ENCODE measurements at regions not wholly inside any gene's neighbourhood (a gene's known extent, or its start where the extent isn't known, plus 50 kb on each side); places are given as distances from the start of the nearest gene placed in this dataset.

DNA sequence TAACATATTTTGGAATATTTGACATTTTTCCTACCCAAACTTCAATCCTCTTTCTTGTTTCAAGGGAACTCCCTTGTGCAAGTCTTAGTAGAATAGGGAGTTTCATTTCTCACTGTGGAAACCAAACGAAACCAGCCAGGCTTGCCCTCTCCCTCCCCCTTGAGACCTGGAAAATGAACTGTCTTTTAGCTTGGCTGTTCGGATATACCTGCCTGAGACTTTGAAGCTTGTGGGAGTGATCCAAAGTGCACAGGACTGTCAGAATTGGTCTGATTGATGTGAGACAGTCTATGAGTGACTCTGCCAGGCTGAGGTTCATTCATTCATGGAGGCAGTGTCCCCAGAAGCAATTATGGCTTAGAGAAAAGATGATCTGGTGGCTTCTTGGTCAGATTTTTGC lies 388.1 kb downstream of the EPM2A start:
- CTCF ChIA-PET, result interaction anchor here (0.7 to 1.2 kb wide), 2 partner anchors 11 to 106 kb away, joined by 3 read pairs; no protein-coding TSS in a partner anchor
- Mint-ChIP-seq H3K36me3 (no peaks in the 10 kb centered on the region), H3K27ac (no peak overlapping the region), H3K27me3 (ENCODE audit: low read depth) (no peaks in the 10 kb centered on the region), H3K4me1 (peaks cover 20% of the 10 kb centered on the region), H3K9me3 (no peaks in the 10 kb centered on the region), H3K4me3 (no peak overlapping the region)
- POLR2A ChIA-PET, result no interaction called here
- no peak for ATAC-seq
- no peak for DNase-seq (ENCODE audit: low spot score)
- TF ChIP-seq, protein P1, sequence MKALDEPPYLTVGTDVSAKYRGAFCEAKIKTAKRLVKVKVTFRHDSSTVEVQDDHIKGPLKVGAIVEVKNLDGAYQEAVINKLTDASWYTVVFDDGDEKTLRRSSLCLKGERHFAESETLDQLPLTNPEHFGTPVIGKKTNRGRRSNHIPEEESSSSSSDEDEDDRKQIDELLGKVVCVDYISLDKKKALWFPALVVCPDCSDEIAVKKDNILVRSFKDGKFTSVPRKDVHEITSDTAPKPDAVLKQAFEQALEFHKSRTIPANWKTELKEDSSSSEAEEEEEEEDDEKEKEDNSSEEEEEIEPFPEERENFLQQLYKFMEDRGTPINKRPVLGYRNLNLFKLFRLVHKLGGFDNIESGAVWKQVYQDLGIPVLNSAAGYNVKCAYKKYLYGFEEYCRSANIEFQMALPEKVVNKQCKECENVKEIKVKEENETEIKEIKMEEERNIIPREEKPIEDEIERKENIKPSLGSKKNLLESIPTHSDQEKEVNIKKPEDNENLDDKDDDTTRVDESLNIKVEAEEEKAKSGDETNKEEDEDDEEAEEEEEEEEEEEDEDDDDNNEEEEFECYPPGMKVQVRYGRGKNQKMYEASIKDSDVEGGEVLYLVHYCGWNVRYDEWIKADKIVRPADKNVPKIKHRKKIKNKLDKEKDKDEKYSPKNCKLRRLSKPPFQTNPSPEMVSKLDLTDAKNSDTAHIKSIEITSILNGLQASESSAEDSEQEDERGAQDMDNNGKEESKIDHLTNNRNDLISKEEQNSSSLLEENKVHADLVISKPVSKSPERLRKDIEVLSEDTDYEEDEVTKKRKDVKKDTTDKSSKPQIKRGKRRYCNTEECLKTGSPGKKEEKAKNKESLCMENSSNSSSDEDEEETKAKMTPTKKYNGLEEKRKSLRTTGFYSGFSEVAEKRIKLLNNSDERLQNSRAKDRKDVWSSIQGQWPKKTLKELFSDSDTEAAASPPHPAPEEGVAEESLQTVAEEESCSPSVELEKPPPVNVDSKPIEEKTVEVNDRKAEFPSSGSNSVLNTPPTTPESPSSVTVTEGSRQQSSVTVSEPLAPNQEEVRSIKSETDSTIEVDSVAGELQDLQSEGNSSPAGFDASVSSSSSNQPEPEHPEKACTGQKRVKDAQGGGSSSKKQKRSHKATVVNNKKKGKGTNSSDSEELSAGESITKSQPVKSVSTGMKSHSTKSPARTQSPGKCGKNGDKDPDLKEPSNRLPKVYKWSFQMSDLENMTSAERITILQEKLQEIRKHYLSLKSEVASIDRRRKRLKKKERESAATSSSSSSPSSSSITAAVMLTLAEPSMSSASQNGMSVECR (CRISPR knock-in tag; IDR thresholded peaks at IDR 0.05; ENCODE audit: borderline replicate concordance), result no peak
- TF ChIP-seq NR2C2 (CRISPR knock-in tag; IDR thresholded peaks at IDR 0.05) (no peak), TP53 (CRISPR knock-in tag; IDR thresholded peaks at IDR 0.05) (no peak), ZNF423 (CRISPR knock-in tag; IDR thresholded peaks at IDR 0.05) (no peak), SMAD4 (CRISPR knock-in tag; IDR thresholded peaks at IDR 0.05) (no peak), NFE2L1 (CRISPR knock-in tag; IDR thresholded peaks at IDR 0.05) (no peak), ZNF317 (CRISPR knock-in tag; IDR thresholded peaks at IDR 0.05; ENCODE audit: borderline replicate concordance, low read depth) (no peak), IRF2 (CRISPR knock-in tag; IDR thresholded peaks at IDR 0.05; ENCODE audit: borderline replicate concordance, low read depth) (no peak), NFATC4 (CRISPR knock-in tag; IDR thresholded peaks at IDR 0.05) (no peak), CREM (CRISPR knock-in tag; IDR thresholded peaks at IDR 0.05) (no peak), JAZF1 (CRISPR knock-in tag; IDR thresholded peaks at IDR 0.05) (no peak), JUN (CRISPR knock-in tag; IDR thresholded peaks at IDR 0.05) (no peak), GTF2I (CRISPR knock-in tag; conservative IDR thresholded peaks at IDR 0.05) (no peak), TCF7 (CRISPR knock-in tag; IDR thresholded peaks at IDR 0.05; ENCODE audit: low read depth) (no peak), ZNF671 (CRISPR knock-in tag; IDR thresholded peaks at IDR 0.05) (no peak)
- TF ChIP-seq, protein P2, sequence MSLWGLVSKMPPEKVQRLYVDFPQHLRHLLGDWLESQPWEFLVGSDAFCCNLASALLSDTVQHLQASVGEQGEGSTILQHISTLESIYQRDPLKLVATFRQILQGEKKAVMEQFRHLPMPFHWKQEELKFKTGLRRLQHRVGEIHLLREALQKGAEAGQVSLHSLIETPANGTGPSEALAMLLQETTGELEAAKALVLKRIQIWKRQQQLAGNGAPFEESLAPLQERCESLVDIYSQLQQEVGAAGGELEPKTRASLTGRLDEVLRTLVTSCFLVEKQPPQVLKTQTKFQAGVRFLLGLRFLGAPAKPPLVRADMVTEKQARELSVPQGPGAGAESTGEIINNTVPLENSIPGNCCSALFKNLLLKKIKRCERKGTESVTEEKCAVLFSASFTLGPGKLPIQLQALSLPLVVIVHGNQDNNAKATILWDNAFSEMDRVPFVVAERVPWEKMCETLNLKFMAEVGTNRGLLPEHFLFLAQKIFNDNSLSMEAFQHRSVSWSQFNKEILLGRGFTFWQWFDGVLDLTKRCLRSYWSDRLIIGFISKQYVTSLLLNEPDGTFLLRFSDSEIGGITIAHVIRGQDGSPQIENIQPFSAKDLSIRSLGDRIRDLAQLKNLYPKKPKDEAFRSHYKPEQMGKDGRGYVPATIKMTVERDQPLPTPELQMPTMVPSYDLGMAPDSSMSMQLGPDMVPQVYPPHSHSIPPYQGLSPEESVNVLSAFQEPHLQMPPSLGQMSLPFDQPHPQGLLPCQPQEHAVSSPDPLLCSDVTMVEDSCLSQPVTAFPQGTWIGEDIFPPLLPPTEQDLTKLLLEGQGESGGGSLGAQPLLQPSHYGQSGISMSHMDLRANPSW (CRISPR knock-in tag; conservative IDR thresholded peaks at IDR 0.05; ENCODE audit: low read depth), result no peak
- TF ChIP-seq, protein P3, sequence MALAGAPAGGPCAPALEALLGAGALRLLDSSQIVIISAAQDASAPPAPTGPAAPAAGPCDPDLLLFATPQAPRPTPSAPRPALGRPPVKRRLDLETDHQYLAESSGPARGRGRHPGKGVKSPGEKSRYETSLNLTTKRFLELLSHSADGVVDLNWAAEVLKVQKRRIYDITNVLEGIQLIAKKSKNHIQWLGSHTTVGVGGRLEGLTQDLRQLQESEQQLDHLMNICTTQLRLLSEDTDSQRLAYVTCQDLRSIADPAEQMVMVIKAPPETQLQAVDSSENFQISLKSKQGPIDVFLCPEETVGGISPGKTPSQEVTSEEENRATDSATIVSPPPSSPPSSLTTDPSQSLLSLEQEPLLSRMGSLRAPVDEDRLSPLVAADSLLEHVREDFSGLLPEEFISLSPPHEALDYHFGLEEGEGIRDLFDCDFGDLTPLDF (CRISPR knock-in tag; IDR thresholded peaks at IDR 0.05), result no peak
- TF ChIP-seq, protein P4, sequence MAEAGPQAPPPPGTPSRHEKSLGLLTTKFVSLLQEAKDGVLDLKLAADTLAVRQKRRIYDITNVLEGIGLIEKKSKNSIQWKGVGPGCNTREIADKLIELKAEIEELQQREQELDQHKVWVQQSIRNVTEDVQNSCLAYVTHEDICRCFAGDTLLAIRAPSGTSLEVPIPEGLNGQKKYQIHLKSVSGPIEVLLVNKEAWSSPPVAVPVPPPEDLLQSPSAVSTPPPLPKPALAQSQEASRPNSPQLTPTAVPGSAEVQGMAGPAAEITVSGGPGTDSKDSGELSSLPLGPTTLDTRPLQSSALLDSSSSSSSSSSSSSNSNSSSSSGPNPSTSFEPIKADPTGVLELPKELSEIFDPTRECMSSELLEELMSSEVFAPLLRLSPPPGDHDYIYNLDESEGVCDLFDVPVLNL (CRISPR knock-in tag; IDR thresholded peaks at IDR 0.05; ENCODE audit: borderline replicate concordance, low read depth), result no peak
- TF ChIP-seq, protein P5, sequence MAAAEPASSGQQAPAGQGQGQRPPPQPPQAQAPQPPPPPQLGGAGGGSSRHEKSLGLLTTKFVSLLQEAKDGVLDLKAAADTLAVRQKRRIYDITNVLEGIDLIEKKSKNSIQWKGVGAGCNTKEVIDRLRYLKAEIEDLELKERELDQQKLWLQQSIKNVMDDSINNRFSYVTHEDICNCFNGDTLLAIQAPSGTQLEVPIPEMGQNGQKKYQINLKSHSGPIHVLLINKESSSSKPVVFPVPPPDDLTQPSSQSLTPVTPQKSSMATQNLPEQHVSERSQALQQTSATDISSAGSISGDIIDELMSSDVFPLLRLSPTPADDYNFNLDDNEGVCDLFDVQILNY (CRISPR knock-in tag; IDR thresholded peaks at IDR 0.05), result no peak
- TF ChIP-seq, protein P6, sequence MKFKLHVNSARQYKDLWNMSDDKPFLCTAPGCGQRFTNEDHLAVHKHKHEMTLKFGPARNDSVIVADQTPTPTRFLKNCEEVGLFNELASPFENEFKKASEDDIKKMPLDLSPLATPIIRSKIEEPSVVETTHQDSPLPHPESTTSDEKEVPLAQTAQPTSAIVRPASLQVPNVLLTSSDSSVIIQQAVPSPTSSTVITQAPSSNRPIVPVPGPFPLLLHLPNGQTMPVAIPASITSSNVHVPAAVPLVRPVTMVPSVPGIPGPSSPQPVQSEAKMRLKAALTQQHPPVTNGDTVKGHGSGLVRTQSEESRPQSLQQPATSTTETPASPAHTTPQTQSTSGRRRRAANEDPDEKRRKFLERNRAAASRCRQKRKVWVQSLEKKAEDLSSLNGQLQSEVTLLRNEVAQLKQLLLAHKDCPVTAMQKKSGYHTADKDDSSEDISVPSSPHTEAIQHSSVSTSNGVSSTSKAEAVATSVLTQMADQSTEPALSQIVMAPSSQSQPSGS (CRISPR knock-in tag; IDR thresholded peaks at IDR 0.05; ENCODE audit: borderline replicate concordance, low read depth), result no peak

All from WTC11 (cell line).